NCI-H524 treated with DMSO at 0.1 percent for 48 hours (cell line): ENCODE measurements at regions not wholly inside any gene's neighbourhood (a gene's known extent, or its start where the extent isn't known, plus 50 kb on each side); places are given as distances from the start of the nearest gene placed in this dataset.

Source experiments
- DNase-seq: peaks from one replicate; lab custom pipeline; 2025; lab: John Stamatoyannopoulos, UW

GRCh38 chr7:15916681-15917380, 230.3 kb upstream of the MEOX2 start:
- no peak for DNase-seq

- DNase-seq, result no peak
These were observed 229.3 kb upstream of the MEOX2 start for GRCh38 chr7:15915686-15916293.

- no peak for DNase-seq
These were observed 228.1 kb upstream of the MEOX2 start for GRCh38 chr7:15914611-15915010.

- DNase-seq, result no peak
These were observed 220.0 kb upstream of the MEOX2 start for GRCh38 chr7:15906436-15906835.

GRCh38 chr7:15905251-15906040, 219.0 kb upstream of the MEOX2 start:
- DNase-seq, result no peak

GRCh38 chr7:15891151-15891881, 204.8 kb upstream of the MEOX2 start:
- no peak for DNase-seq

GRCh38 chr7:15889507-15889906, 203.0 kb upstream of the MEOX2 start:
- no peak for DNase-seq

- no peak for DNase-seq
These were observed 201.6 kb upstream of the MEOX2 start for GRCh38 chr7:15888090-15888489.

- no peak for DNase-seq
These were observed 200.1 kb upstream of the MEOX2 start for GRCh38 chr7:15886626-15887025.

- DNase-seq, result no peak
These were observed 199.2 kb upstream of the MEOX2 start for GRCh38 chr7:15885678-15886077.

GRCh38 chr7:15874774-15875173, 188.3 kb upstream of the MEOX2 start:
- no peak for DNase-seq

GRCh38 chr7:15870347-15870746, 183.9 kb upstream of the MEOX2 start:
- DNase-seq, result no peak

- DNase-seq, result no peak
These were observed 181.0 kb upstream of the MEOX2 start for GRCh38 chr7:15867441-15867840.

- DNase-seq, result peak; percentile 35
These were observed 180.3 kb upstream of the MEOX2 start for GRCh38 chr7:15866753-15867152.

GRCh38 chr7:15864626-15864991, 178.1 kb upstream of the MEOX2 start:
- DNase-seq, result peak; percentile 61

- no peak for DNase-seq
These were observed 177.6 kb upstream of the MEOX2 start for GRCh38 chr7:15863951-15864625.

GRCh38 chr7:15862781-15863165, 176.3 kb upstream of the MEOX2 start:
- no peak for DNase-seq

GRCh38 chr7:15862016-15862780, 175.7 kb upstream of the MEOX2 start:
- DNase-seq, result no peak

- DNase-seq, result no peak
These were observed 173.9 kb upstream of the MEOX2 start for GRCh38 chr7:15860264-15860949.

GRCh38 chr7:15857026-15857425, 170.5 kb upstream of the MEOX2 start:
- DNase-seq, result no peak

GRCh38 chr7:15856311-15856710, 169.8 kb upstream of the MEOX2 start:
- no peak for DNase-seq
